Ramos (cell line): ENCODE measurements at regions not wholly inside any gene's neighbourhood (a gene's known extent, or its start where the extent isn't known, plus 50 kb on each side); places are given as distances from the start of the nearest gene placed in this dataset.

Source experiments
- in situ Hi-C: fragments of 300-500 bp; cut with MboI; formaldehyde crosslinking; loops from one replicate; pipeline ENCODE4 v1.14.3; 2022; ENCODE audit warnings: low sequenced_read_pairs; ENCODE audit not compliant: unreplicated experiment

DNA sequence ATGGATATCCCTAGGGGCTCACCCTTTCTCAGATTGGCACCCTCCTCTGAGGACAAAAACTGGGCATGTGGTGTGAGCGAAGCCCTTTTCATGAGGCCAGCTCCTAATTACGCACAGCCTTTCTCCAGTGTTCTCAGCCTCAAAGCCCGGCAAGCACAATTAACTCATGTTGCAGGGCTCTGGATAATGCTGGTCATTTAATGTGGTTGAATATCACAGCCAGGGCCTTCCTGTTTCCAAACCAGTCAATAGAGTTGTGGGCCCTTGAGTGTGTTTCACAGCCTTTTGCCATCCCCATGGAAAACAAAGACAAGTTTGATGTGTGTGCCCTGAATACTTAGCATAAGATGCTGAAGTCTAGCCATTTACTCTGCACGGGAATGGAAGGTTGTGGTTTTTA, 114.2 kb upstream of the ARHGAP5 start:
- in situ Hi-C loops: no loop called here

DNA sequence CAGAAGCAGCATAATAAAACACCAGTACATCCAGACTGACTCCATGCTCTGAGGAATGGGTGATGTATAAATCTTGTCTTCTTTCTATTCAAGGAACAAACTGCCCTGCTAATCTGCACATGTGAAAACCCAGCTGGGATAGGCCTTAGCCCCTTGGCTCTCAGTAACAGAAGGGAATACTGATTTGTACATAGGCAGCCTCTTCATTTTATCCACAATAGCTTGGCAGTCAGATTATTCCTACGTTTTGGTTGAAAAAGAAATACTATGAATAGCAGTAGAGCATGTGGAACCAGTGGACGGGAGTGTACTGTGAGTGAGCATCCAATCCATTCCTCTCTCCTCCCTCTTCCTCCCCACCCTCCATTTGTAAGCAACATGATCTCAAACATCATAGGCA, 113.5 kb upstream of the ARHGAP5 start:
- in situ Hi-C loops: no loop called here

DNA sequence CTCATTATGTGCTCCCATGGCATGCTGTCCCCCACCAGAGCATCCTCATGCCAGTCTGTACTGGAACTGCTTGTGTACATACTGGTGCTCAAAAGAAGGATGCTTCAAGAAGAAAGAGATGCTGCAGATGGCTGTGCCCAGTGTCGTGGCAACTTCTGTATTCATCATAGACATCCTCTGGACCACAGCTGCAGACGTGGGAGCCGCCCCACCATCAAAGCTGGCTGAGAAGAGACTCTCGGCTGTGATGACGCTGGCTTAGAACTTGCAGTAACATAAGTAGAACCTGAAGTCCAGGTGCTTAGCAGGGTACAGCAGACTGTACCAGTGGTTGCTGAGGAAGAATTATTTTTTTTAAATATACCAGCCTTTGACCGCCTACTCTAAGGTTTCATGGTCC, 112.6 kb upstream of the ARHGAP5 start:
- in situ Hi-C loops: no loop called here

DNA sequence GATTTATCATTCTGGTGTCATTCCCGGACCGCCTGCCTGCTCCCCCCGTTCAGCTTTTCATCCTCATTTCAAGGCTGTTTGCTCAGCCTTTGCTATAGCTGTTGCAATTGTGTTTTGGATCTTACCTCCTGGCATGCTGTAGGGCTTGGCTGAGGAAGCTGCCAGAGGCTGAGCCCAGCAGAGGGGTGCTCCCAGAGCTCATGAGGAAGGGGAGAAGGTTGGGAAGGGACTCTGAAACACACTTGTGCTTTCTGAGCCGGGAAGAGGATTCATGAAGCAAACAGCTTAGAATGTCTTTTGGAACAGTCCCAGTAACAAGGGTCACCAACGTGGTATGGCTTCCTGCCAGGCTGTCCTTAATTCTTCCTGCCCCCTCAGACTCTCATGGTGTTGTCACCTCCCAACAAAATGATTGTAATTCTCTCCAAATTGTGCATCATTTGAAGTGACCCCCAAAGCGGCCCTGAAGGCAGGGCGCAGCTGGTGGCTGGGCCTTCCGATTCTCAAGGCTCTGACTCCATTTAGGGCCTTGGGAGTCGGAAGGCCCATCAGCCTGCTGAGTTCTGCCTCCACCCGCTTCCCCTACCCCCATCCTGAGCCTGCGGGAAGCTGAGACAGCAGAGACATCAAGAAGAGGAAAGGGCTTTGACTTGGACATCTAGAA, 111.9 kb upstream of the ARHGAP5 start:
- in situ Hi-C loops: no loop called here

DNA sequence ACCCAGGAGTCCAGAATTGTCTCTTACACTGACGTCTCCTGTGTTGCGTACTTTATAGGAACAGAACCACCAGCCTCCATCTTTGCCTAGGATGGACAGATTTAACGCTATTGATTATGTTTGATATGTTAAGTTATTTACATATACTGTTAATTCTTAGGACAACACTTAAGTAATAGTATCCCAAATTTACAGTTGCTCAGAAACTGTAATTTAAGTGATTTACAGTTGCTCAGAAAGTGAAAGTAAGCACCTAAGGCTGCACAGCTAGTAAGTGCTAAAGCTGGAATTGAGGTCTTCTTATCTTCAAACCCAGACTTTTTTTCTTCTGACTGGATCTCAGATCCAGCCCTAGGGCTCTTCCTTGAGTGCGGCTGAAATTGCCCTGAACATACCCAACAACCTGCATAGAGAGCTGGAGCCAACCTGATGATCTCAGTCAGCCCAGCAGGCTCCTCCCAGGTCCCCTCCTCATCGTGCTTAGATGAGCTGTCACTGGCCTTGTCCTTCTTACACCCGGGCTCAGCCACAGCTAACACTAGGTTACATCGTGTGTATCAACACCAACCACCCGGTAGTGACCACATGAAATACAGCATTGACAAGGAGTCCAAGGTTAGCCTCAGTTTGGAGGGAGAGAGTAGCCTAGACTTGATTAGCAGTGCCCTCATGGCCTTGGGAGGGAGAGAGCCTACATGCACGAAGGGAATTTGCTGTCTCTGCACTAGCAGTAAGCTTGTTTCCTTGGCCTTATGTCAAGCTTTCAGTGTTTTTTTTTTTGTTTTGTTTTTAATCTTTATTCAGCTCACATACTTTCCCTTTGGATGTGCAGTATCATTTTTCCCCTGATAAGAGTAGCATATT, 111.1 kb upstream of the ARHGAP5 start:
- in situ Hi-C loops: no loop called here

DNA sequence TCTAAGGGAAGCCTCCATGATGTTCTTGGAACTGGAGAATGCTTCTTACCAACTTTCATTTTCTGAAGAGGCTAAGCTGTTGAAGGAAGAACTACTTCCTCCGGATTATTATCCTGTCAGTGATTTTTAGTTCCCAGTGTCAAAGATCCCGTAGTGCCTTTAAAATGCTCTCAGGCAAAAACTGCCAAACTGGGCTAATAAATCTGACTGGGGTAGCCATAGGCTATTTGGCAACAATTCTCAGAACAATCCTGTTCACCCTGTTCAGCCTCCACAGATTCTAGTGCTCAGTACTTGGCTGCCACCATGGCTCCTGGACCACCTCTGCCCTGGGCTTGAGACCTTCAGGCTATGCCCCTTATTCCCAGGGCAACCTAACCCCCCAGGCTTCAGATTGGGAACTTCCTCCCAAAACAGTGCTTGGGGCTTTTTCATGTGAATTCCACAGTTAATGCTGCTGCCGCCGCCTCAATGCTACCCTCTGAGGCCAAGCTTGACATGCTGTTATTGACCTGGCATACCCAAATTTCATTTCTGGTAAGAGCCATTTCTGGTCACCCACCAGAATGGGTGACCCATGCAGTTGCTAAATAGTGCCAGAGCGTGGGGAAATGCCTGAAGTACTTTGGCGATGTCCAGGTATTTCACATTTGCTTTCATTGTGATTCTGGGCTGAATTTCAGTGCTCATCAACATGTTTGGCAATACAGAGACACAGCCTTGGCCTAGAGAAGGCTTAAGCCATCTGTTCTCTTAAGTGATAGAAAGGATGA, 110.0 kb upstream of the ARHGAP5 start:
- in situ Hi-C loops: no loop called here

DNA sequence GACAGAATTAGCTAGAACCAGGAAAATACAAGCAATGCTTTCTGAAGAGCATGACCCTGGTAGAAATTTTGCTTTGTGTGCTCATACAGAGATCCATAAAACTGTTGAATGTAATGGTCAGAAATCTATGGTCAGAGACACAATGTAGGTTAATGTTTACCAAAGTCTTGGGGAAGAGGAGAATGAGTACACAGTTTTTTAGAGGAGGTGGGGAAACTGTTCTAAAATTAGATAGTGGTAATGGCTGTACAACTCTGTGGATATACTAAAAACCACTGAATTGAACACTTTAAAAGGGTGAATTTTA, 109.5 kb upstream of the ARHGAP5 start:
- in situ Hi-C loops: no loop called here

DNA sequence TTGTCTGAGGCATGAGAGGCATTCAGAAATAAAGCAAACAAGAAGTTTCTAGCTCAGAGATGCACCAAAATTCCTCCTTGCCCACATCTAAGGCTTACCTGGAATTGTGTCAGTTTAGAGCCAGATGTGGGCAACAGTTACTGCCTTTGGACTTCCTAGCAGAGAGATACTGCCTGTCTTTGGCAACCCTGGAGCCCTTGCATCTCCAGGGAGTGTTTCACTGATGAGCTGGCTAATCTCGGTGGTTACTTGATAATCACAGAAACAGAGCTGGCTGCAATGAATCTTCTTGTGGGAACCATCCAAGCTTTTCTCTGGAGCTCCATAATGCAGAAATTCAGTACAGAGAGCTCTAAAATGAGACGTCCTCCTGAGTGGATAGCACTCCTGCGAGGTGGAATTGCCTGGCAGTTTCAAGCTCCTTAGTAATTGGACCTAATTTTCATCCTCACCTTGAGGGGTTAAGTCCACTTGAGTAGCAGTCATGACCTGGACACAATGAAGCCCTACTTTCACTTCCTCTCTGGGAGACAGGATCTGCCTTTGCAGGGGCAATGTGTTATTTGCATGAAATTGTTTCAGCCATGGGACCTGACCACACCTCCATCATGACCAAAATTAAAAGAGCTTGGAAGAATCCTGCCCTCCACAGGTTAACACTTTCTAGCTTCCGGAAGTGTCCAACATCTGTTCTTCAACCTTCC, 108.8 kb upstream of the ARHGAP5 start:
- in situ Hi-C loops: no loop called here

DNA sequence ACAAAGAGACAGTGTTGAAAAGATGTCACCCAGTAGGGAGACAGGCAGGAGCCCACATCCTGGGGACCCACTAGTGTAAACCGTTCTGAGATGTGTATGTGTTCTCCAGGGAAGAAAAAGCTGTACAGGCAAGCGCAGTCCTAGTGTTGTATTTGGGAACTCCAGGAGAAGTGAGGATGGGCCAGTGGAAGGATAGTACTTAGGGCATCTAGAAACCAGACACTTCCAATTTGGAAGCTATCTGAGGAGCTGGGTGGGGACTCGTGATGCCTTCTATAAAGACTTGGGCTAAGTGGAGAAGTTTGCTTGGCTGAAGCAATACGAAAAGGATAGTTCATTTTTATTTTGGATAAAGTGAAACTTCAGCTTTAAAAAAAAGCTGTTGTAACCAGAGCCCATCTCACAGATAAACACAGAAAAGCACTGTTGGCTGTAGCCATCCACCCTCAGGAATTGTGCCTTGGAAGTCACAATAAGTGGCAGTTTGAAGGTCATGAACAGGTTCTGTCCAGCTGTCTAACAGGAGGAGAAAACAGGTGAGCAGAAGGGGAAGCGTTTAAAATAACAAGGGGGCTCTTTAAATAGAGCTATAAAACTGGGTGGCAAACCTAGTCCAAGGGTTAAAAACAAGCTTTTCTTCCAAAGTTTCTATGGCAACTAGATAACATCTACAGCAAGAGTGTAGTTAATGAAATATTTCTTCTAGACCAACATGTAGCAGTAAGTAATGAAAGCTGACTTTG, 108.0 kb upstream of the ARHGAP5 start:
- in situ Hi-C loops: no loop called here

DNA sequence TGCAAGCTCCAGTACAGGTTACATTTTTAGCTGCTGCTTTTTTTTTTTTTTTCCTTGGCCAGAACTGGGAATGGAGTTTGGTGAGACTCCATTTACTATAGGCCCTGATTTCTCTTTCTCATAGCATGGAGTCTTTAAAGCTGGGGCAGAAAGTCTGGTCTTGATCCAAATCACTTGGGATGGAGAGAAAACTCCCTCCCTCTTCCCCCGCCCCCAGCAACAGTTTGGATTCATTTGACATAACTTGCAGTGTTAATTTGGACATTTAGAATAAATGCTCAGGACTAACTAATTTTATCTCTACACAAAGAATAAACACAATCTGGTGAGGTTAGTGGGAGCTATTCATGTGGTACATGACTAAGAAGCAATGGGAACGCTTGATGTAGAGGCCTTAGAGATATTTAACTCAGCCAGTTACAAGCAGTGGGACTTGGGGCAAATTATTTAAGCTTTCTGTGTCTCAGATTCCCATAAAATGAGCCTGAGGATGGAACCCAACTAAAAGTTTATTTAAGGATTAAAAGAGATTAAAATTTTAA, 107.3 kb upstream of the ARHGAP5 start:
- in situ Hi-C loops: no loop called here

DNA sequence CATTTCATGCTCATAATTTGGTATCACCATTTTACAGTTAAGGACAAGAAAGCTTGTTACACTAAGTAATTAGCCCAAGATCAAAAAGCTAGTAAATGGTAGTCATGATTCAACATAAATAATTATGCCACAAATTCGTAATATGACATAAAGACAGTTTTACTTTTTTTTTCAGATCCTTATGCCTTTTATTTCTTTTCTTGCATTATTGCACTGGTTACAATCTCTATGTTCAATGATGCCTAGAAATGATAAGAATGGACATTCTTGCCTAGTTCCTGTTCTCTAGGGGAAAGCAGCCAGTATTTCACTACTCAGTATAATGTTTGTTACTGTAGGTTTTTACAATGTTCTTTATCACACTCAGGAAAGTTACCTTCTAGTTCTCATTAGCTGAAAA, 106.4 kb upstream of the ARHGAP5 start:
- in situ Hi-C loops: no loop called here

DNA sequence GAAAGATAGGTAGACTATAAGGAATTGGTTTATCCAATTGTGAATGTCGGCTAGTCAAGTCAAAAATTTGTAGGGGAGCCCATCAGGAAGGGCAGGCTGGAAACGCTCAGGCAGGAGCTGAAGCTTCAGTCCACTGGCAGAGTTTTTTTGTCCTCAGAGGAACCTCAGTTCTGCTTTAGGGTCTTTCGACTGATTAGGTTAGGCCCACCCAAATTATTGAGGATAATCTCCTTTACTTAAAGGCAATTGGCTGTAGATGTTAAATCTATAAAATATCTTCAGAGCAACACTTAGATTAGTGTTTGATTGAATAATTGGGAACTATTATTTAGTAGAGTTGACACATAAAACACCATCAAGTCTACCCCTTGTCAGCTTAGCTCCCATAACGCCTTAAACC, 105.5 kb upstream of the ARHGAP5 start:
- in situ Hi-C loops: no loop called here

DNA sequence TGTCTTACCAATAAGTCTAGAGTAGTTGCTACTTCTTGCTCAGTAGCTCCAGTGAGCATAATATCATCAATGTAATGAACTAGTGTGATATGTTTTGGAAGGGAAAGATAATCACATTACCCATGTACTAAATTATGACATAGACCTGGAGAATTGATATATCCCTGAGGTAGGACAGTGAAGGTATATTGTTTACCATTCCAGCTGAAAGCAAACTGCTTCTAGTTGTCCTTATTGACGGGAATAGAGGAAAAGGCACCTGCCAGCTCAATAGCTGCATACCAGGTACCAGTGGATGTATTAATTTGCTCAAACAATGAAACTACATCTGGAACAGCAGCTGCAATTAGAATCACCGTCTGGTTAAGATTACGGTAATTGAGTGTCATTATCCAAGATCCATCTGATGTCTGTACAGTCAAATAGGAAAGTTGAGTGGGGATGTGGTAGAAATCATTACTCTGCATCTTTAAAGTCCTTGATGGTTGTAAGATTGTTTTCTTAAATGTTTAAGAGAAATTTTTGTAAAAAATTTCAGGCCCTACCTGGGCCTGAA, 100.0 kb upstream of the ARHGAP5 start:
- in situ Hi-C loops: no loop called here

DNA sequence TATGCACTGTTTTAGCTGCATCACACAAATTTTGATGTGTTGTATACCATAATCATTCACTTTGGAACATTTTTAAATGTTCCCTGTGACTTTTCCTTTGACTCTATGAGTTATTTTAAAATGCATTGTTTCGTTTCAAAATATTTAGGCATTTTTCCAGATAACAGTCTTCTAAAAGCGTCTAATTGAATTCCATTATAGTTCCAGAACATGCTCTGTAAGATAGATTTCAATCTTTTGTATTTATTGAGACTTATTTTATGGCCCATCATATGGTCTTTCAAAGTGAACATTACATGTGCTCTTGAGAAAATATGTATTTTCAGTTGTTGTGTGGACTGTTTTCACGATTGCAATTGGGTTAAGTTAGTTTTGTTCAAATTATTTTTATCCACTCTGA, 98.7 kb upstream of the ARHGAP5 start:
- in situ Hi-C loops: no loop called here

DNA sequence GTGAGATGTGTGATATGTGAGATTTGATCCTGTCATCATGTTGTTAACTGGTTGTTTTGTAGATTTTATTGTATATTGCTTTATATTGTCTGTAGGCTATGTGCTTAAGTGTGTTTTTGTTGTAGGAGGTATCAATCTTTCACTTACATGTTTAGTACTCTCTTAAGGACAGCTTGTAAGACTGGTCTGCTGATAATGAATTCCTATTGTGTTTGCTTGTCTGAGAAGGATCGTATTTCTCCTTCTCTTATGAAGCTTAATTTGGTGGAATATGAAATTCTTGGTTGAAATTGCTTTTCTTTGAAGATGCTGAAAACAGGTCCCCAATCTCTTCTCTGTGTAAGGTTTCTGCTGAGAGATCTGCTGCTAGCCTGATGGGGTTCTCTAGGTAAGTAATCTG, 94.5 kb upstream of the ARHGAP5 start:
- in situ Hi-C loops: no loop called here

DNA sequence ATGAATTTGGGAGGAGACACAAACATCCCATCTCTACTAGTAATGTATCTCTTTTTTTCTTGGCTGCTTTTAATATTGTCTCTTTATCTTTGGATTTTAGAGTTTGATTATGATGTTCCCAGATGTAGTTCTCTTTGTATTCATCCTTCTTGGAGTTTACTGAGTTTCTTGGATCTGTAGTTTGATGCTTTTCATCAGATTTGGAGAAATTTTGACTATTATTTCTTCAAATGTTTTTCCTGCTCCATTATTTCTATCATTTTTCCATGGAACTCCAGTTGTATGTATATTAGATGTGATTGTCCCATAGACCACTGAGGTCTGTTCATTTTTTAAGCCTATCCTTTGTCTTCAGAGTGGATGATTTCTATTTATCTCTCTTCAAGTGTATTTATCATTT, 90.7 kb upstream of the ARHGAP5 start:
- in situ Hi-C loops: no loop called here

DNA sequence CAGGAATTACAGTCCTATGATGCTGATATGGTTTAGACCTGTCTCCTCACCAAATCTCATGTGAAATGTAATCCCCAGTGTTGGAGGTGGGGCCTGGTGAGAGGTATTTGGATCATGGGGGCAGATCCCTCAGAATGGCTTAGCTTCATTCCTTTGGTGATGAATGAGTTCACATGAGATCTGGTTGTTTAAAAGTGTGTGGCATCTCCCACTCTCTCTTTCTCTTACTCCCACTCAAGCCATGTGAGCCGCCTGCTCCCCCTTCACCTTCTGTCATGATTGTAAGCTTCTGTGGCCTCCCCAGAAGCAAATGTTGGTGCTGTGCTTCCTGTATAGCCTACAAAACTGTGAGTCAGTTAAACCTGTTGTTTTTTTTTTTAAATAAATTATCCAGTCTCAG, 89.4 kb upstream of the ARHGAP5 start:
- in situ Hi-C loops: no loop called here

DNA sequence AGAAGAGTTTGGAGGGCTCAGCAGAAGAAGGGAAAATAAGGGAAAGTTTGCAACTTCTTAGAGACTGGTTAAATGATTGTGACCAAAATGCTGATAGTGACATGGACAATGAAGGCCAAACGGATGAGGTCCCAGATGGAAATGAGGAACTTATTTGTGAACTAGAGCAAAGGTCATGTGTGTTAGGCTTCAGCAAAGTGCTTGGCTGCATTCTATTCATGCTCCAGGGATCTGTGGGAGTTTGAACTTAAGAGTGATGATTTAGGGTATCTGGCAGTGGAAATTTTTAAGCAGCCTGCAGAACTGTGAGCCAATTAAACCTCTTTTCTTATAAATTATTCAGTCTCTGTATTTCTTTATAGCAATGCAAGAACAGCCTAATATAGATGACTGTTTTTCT, 88.9 kb upstream of the ARHGAP5 start:
- in situ Hi-C loops: no loop called here

DNA sequence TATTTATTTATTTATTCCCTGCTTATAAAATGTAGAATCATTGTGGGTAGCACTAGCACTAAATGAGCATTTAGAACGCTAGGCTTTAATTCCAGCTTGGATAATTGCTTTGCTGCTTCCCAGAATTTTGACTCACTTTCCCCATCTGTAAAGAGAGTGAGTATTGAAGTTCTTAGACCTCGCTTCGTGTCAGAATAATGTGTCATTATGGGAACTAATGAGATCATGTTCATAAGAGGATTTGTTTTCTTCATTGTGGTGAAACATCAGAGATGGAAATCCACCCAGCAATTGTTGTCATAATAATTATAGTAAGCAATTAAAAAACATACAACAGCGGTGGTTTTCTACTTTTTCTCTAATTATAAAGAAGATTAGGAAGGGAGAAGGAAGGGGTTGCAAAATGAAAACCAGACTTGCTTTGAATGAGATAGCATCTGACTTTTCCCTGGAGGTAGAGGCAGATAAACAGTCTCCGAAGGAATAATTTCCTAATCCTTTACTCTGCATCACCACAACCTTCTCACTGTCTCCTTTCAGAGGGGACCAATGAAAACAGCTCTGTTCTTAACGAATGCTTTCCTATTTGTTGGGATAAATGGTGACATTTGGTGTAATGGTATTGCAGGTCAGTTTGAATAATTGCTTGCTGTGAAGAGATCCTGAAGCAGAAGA, 86.8 kb upstream of the ARHGAP5 start:
- in situ Hi-C loops: no loop called here
